ENCODE measurements at regions not wholly inside any gene's neighbourhood (a gene's known extent, or its start where the extent isn't known, plus 50 kb on each side); places are given as distances from the start of the nearest gene placed in this dataset.
A peak's percentile ranks its signal among the peaks of the same experiment; 100 is the strongest.
"Not testable (repeated sequence)": the region's sequence is repeated elsewhere in the genome, so short reads cannot be mapped to it uniquely, and the experiment has no call there.

DNA sequence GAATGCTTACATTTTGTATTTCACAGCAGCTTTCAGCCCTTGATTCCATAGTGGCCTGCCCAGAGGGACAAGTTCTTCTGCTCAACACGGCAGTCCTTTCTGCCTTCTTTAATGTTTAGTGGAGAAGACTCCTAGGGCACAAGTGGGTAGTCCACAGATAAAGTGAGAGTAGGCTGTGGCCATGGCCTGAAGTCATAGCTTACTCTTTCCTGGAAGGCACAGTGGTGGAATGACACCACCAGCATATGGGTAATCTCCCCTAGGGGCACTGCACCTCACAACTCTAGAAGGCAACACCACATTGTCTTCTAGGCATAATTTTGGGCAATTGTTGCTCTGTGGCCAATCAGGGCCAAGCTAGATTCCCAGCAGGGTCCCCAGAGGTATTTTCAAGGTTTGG lies 155.4 kb upstream of the MAMLD1 start:
- Histone ChIP-seq H3K27me3 (peaks cover 2% of the 10 kb centered on the region), H3K4me1 (replicated peaks in 1 of 2) (no peaks in the 10 kb centered on the region), H3K4me3 (no peak overlapping the region), H3K27ac (no peak overlapping the region), H3K36me3 (replicated peaks in 1 of 2) (no peaks in the 10 kb centered on the region), H3K9me3 (replicated peaks in 1 of 3) (no peaks in the 10 kb centered on the region)
- TF ChIP-seq POLR2A (IDR thresholded peaks at IDR 0.05) (no peak), CTCF (IDR thresholded peaks at IDR 0.05) (no peak)
- intact Hi-C loops (cut with DNase I) = loop anchor here in 1 of 2 donors (10.0 kb wide), 1 partner anchor 147 kb away; no protein-coding TSS in a partner anchor
- no peak for DNase-seq
- WGBS, 4 donors = 81 to 96% (median 87%) methylated on average over 1 of the region's 1 CpG; no CpG with 5 or more reads in 1 of the 4 donors

DNA sequence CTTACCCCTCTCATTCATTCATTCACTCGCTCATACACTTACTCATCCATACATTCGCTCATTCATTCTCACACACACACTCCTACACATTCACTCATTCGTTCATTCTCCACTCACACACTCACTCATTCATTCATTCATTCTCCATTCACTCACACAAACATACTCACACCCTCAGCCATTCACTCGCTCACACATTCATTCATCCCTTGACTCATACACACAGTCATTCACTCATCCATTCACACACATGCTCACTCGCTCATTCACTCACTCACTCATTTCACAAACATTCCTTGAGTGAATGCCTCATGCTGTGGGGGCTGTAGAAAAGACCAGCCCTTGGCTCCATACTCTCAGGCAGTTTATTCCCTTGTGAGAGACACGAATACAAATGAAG lies 151.1 kb upstream of the MAMLD1 start:
- no peak for DNase-seq
- intact Hi-C loops (cut with DNase I) = no loop called here
- 65 to 90% (median 82%) methylated on average over 6 of the region's 6 CpGs for WGBS, 4 donors
- no peaks in the 10 kb centered on the region for H3K4me1 ChIP-seq (replicated peaks in 1 of 2)
- no peaks in the 10 kb centered on the region for H3K9me3 ChIP-seq (replicated peaks in 1 of 3)
- no peaks in the 10 kb centered on the region for H3K36me3 ChIP-seq (replicated peaks in 1 of 2)
- no peak overlapping the region for H3K4me3 ChIP-seq
- TF ChIP-seq POLR2A (IDR thresholded peaks at IDR 0.05) (no peak), CTCF (IDR thresholded peaks at IDR 0.05) (no peak)
- H3K27ac ChIP-seq = no peak overlapping the region
- H3K27me3 ChIP-seq = peaks cover 6% of the 10 kb centered on the region

DNA sequence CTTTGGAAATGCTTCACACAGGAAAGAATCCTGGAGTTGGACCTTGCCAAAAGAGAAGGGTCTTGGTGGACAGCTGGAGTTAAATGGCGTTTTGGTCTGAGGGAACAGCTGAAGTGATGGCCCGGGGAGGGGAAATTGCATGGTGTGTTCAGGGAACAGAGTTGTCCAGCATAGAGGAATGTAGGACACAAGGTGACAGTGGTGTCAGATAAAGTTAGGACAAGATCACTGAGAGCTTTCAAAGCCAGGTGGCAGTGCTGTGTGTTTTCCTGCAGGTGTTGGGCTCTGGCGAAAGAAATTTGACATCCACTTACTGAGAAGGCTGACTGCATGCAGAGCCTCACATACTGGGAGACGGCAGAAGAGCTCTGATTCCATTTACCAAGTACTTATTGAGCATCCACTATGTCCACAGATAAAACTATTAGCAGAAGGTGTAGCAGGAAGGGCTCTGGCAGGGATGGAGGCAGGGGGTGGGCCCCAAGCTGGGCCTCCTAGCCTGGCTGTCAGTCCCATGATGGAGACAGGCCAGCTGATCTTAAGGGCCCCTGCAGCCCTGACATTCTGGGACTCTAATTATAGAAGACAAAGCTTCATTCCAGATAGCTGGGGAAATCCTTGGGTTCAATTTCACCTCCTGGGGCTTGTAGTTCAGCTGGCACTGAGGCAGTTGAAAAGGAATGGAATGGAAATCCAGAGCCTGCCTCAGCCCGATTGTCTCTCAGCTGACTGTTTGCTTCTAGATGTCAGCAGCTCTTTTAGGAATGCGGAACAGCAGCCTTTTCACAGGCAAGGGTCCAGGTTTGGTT lies 150.2 kb upstream of the MAMLD1 start:
- no peaks in the 10 kb centered on the region for H3K9me3 ChIP-seq (replicated peaks in 1 of 3)
- no peaks in the 10 kb centered on the region for H3K4me1 ChIP-seq (replicated peaks in 1 of 2)
- intact Hi-C loops (cut with DNase I) = no loop called here
- DNase-seq = peak in 1 of 7 donors; percentile 52
- H3K36me3 ChIP-seq (replicated peaks in 1 of 2) = no peaks in the 10 kb centered on the region
- peak overlapping the region in 1 of 5 donors; percentile 3 for H3K27ac ChIP-seq
- no peak overlapping the region for H3K4me3 ChIP-seq
- H3K27me3 ChIP-seq = peaks cover 5% of the 10 kb centered on the region
- TF ChIP-seq POLR2A (IDR thresholded peaks at IDR 0.05) = no peak
- 63 to 75% (median 66%) methylated on average over 5 to 6 of the region's 6 CpGs for WGBS, 4 donors

- H3K4me1 ChIP-seq (replicated peaks in 1 of 2) = no peaks in the 10 kb centered on the region
- TF ChIP-seq CTCF (IDR thresholded peaks at IDR 0.05) (no peak), POLR2A (IDR thresholded peaks at IDR 0.05) (no peak)
- WGBS, 4 donors = 51 to 83% (median 62%) methylated on average over 3 of the region's 3 CpGs
- H3K36me3 ChIP-seq (replicated peaks in 1 of 2) = no peaks in the 10 kb centered on the region
- intact Hi-C loops (cut with DNase I) = no loop called here
- DNase-seq = no peak
- peaks cover 4% of the 10 kb centered on the region for H3K27me3 ChIP-seq
- H3K9me3 ChIP-seq (replicated peaks in 1 of 3) = no peaks in the 10 kb centered on the region
- no peak overlapping the region for H3K27ac ChIP-seq
- H3K4me3 ChIP-seq = no peak overlapping the region
Observed at GRCh38 chrX:150213481-150214030, 149.6 kb upstream of the MAMLD1 start.

GRCh38 chrX:150216000-150216399 lies 147.1 kb upstream of the MAMLD1 start:
- H3K4me3 ChIP-seq; H3K36me3 ChIP-seq (replicated peaks in 1 of 2); H3K4me1 ChIP-seq (replicated peaks in 1 of 2); H3K27ac ChIP-seq; intact Hi-C loops (cut with DNase I); DNase-seq; H3K9me3 ChIP-seq (replicated peaks in 1 of 3); H3K27me3 ChIP-seq: not testable (repeated sequence)
- WGBS, 4 donors = 60 to 89% methylated on average over 2 of the region's 4 CpGs; no CpG with 5 or more reads in 2 of the 4 donors

Measured in adrenal gland (tissue), 9 donors.